Neural crest cell (in vitro differentiated cells): ENCODE measurements at regions not wholly inside any gene's neighbourhood (a gene's known extent, or its start where the extent isn't known, plus 50 kb on each side); places are given as distances from the start of the nearest gene placed in this dataset.

Experiments
- DNase-seq: peaks from one replicate; pipeline ENCODE4 v3.0.0; 2021; ENCODE audit warnings: low read depth, mixed read lengths, low spot score
- H3K27ac Mint-ChIP-seq: one replicate; pipeline ENCODE4 v1.8.0; 2021; ENCODE audit warnings: mild to moderate bottlenecking, mixed read lengths; ENCODE audit not compliant: unreplicated experiment
- H3K27me3 Mint-ChIP-seq: 2 replicates; pipeline ENCODE4 v1.8.0; 2021; ENCODE audit warnings: low read depth, mild to moderate bottlenecking, mixed read lengths
- H3K36me3 Mint-ChIP-seq: 2 replicates; pipeline ENCODE4 v1.8.0; 2021; ENCODE audit warnings: low read depth, mild to moderate bottlenecking, mixed read lengths
- H3K4me1 Mint-ChIP-seq: 2 replicates; pipeline ENCODE4 v1.8.0; 2021; ENCODE audit warnings: mixed read lengths
- H3K4me3 Mint-ChIP-seq: one replicate; pipeline ENCODE4 v1.8.0; 2021; ENCODE audit warnings: mild to moderate bottlenecking, mixed read lengths
- H3K9me3 Mint-ChIP-seq: 2 replicates; pipeline ENCODE4 v1.8.0; 2021; ENCODE audit warnings: mixed read lengths
- CTCF ChIP-seq: fragments of 200-600 bp; sonication (generic); conservative IDR thresholded peaks from 2 replicates; pipeline ENCODE4 v1.5.0; 2021; ENCODE audit warnings: antibody characterized with exemption, mild to moderate bottlenecking

- H3K4me3 Mint-ChIP-seq = no peak overlapping the region
- DNase-seq = no peak
- no peak for TF ChIP-seq CTCF
- H3K4me1 Mint-ChIP-seq = peaks cover 21% of the 10 kb centered on the region
- no peaks in the 10 kb centered on the region for H3K9me3 Mint-ChIP-seq
- H3K36me3 Mint-ChIP-seq = peaks cover 3% of the 10 kb centered on the region
- no peaks in the 10 kb centered on the region for H3K27me3 Mint-ChIP-seq
- H3K27ac Mint-ChIP-seq = no peak overlapping the region
These were observed 98.8 kb upstream of the COX10 start for GRCh38 chr17:13970531-13970930.

GRCh38 chr17:13973960-13974651 is 95.2 kb upstream of the COX10 start:
- TF ChIP-seq CTCF = no peak
- no peaks in the 10 kb centered on the region for H3K27me3 Mint-ChIP-seq
- H3K4me1 Mint-ChIP-seq = peaks cover 21% of the 10 kb centered on the region
- no peak for DNase-seq
- no peak overlapping the region for H3K4me3 Mint-ChIP-seq
- no peak overlapping the region for H3K27ac Mint-ChIP-seq
- peaks cover 11% of the 10 kb centered on the region for H3K36me3 Mint-ChIP-seq
- peaks cover 8% of the 10 kb centered on the region for H3K9me3 Mint-ChIP-seq

GRCh38 chr17:13977837-13978236 is 91.5 kb upstream of the COX10 start:
- no peak overlapping the region for H3K27ac Mint-ChIP-seq
- peaks cover 31% of the 10 kb centered on the region for H3K36me3 Mint-ChIP-seq
- H3K9me3 Mint-ChIP-seq = peaks cover 17% of the 10 kb centered on the region
- DNase-seq = no peak
- H3K4me1 Mint-ChIP-seq = peaks cover 4% of the 10 kb centered on the region
- TF ChIP-seq CTCF = no peak
- H3K27me3 Mint-ChIP-seq = no peaks in the 10 kb centered on the region
- no peak overlapping the region for H3K4me3 Mint-ChIP-seq

GRCh38 chr17:13978478-13978877 is 90.8 kb upstream of the COX10 start:
- TF ChIP-seq CTCF = no peak
- Mint-ChIP-seq H3K27me3 (no peaks in the 10 kb centered on the region), H3K4me1 (peaks cover 4% of the 10 kb centered on the region), H3K4me3 (no peak overlapping the region), H3K36me3 (peaks cover 33% of the 10 kb centered on the region), H3K27ac (no peak overlapping the region), H3K9me3 (peaks cover 17% of the 10 kb centered on the region)
- DNase-seq = no peak

- no peaks in the 10 kb centered on the region for H3K27me3 Mint-ChIP-seq
- H3K36me3 Mint-ChIP-seq = peaks cover 33% of the 10 kb centered on the region
- no peak overlapping the region for H3K4me3 Mint-ChIP-seq
- peaks cover 13% of the 10 kb centered on the region for H3K9me3 Mint-ChIP-seq
- DNase-seq = no peak
- TF ChIP-seq CTCF = no peak
- peaks cover 4% of the 10 kb centered on the region for H3K4me1 Mint-ChIP-seq
- H3K27ac Mint-ChIP-seq = no peak overlapping the region
These were observed 87.4 kb upstream of the COX10 start for GRCh38 chr17:13981881-13982280.
